ENCODE measurements at regions not wholly inside any gene's neighbourhood (a gene's known extent, or its start where the extent isn't known, plus 50 kb on each side); places are given as distances from the start of the nearest gene placed in this dataset.

DNA sequence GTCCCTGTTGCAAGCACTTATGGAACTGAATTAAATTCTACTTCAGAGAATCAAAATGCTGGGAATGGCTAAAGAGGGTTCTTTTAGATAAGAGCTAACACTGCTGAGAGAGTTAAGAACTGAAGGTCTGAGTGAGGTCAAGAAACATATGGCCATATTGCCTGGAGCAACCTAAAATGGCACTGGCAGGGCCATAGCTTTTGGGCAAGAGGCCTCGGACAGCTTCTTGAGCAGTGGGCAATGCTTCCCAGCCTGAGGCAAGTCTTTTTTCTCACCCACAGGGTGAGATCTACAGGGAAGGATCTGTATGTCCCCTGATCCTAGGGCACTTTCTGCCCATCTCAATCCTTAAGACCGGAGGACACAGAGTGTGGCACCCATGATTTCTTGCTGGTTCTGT lies 244.6 kb upstream of the NT5C1B start:
- TF ChIP-seq CTCF (optimal IDR thresholded peaks at IDR 0.05 in 1 of 3, IDR thresholded peaks at IDR 0.05 in 1 of 3, conservative IDR thresholded peaks at IDR 0.05 in 1 of 3; ENCODE audit: extremely low read depth in 1 of 3, insufficient read depth in 2 of 3, low read length in 3 of 3) (no peak), EZH2 (IDR thresholded peaks at IDR 0.05; ENCODE audit: low read length) (no peak)

Measured in keratinocyte (primary cell).